ENCODE measurements at regions not wholly inside any gene's neighbourhood (a gene's known extent, or its start where the extent isn't known, plus 50 kb on each side); places are given as distances from the start of the nearest gene placed in this dataset.
"Not testable (repeated sequence)": the region's sequence is repeated elsewhere in the genome, so short reads cannot be mapped to it uniquely, and the experiment has no call there.

- Histone ChIP-seq H3K4me2 (no peak overlapping the region), H3F3A (replicated peaks; ENCODE audit: insufficient read depth) (no peaks in the 10 kb centered on the region), H3K27ac (ENCODE audit: low read depth in 2 of 2, low read length in 1 of 2) (no peak overlapping the region), H3K79me2 (ENCODE audit: insufficient read depth) (no peaks in the 10 kb centered on the region), H4K20me1 (ENCODE audit: insufficient read depth) (no peaks in the 10 kb centered on the region), H3K9ac (no peak overlapping the region), H3K36me3 (replicated peaks in 1 of 2; ENCODE audit: control insufficient read depth in 1 of 2, insufficient read depth in 2 of 2, low read length in 1 of 2) (no peaks in the 10 kb centered on the region), H3K9me3 (no peaks in the 10 kb centered on the region), H2AFZ (ENCODE audit: low read depth) (no peak overlapping the region), H3K27me3 (ENCODE audit: insufficient read depth) (no peaks in the 10 kb centered on the region), H3K4me1 (ENCODE audit: control insufficient read depth in 1 of 2, insufficient read depth in 2 of 2, low read depth in 1 of 2, low read length in 1 of 2) (no peaks in the 10 kb centered on the region), H3K4me3 (ENCODE audit: low read depth in 2 of 2, low read length in 1 of 2) (no peak overlapping the region), H3K9me2 (no peaks in the 10 kb centered on the region)
- ChIA-PET POLR2A (no interaction called here), CTCF (no interaction called here)
- TF ChIP-seq FOXM1 (IDR thresholded peaks at IDR 0.05; ENCODE audit: low read depth) (no peak), NFIC (IDR thresholded peaks at IDR 0.05; ENCODE audit: borderline replicate concordance) (no peak), USF2 (IDR thresholded peaks at IDR 0.05; ENCODE audit: borderline replicate concordance, low read depth, low read length) (no peak), NRF1 (IDR thresholded peaks at IDR 0.05; ENCODE audit: low read depth, low read length) (no peak), SMC3 (IDR thresholded peaks at IDR 0.05; ENCODE audit: low read depth, low read length) (no peak), FOXJ3 (CRISPR knock-in tag; IDR thresholded peaks at IDR 0.05) (no peak), TAF1 (IDR thresholded peaks at IDR 0.05; ENCODE audit: borderline replicate concordance, low read depth, low read length) (no peak)
- DNase-seq = no peak
- 89% methylated on average over 21 of the region's 30 CpGs for WGBS (ENCODE audit: low lambda C conversion rate)
Measured at GRCh38 chr11:71774603-71775222, 58.3 kb upstream of the DEFB108B start.

GRCh38 chr11:71780116-71780515 lies 52.9 kb upstream of the DEFB108B start:
- H3K27me3 ChIP-seq (ENCODE audit: insufficient read depth); H3K4me1 ChIP-seq (ENCODE audit: control insufficient read depth in 1 of 2, insufficient read depth in 2 of 2, low read depth in 1 of 2, low read length in 1 of 2); H3K36me3 ChIP-seq (replicated peaks in 1 of 2; ENCODE audit: control insufficient read depth in 1 of 2, insufficient read depth in 2 of 2, low read length in 1 of 2); H3K4me3 ChIP-seq (ENCODE audit: low read depth in 2 of 2, low read length in 1 of 2); H4K20me1 ChIP-seq (ENCODE audit: insufficient read depth); POLR2A ChIA-PET; H3K9ac ChIP-seq; H3F3A ChIP-seq (replicated peaks; ENCODE audit: insufficient read depth); H3K79me2 ChIP-seq (ENCODE audit: insufficient read depth); H3K4me2 ChIP-seq; H3K27ac ChIP-seq (ENCODE audit: low read depth in 2 of 2, low read length in 1 of 2); DNase-seq; H3K9me2 ChIP-seq; H3K9me3 ChIP-seq; H2AFZ ChIP-seq (ENCODE audit: low read depth): not testable (repeated sequence)
- CTCF ChIA-PET = interaction anchor here (1.0 to 1.2 kb wide), 2 partner anchors 9 to 200 kb away, joined by 3 read pairs; no protein-coding TSS in a partner anchor
- 73% methylated on average over 6 of the region's 6 CpGs for WGBS (ENCODE audit: low lambda C conversion rate)

- H3K9me3 ChIP-seq; H3K4me3 ChIP-seq (ENCODE audit: low read depth in 2 of 2, low read length in 1 of 2); H3K36me3 ChIP-seq (replicated peaks in 1 of 2; ENCODE audit: control insufficient read depth in 1 of 2, insufficient read depth in 2 of 2, low read length in 1 of 2); DNase-seq; H3K9me2 ChIP-seq; H3K4me1 ChIP-seq (ENCODE audit: control insufficient read depth in 1 of 2, insufficient read depth in 2 of 2, low read depth in 1 of 2, low read length in 1 of 2); POLR2A ChIA-PET; H2AFZ ChIP-seq (ENCODE audit: low read depth); H3K9ac ChIP-seq; H3K4me2 ChIP-seq; H3K27ac ChIP-seq (ENCODE audit: low read depth in 2 of 2, low read length in 1 of 2); H3K27me3 ChIP-seq (ENCODE audit: insufficient read depth); H3K79me2 ChIP-seq (ENCODE audit: insufficient read depth); H3F3A ChIP-seq (replicated peaks; ENCODE audit: insufficient read depth); H4K20me1 ChIP-seq (ENCODE audit: insufficient read depth): not testable (repeated sequence)
- 52% methylated on average over 6 of the region's 6 CpGs for WGBS (ENCODE audit: low lambda C conversion rate)
- CTCF ChIA-PET = interaction anchor here (1.0 kb wide), 1 partner anchor 201 kb away, joined by 3 read pairs; no protein-coding TSS in a partner anchor
Measured at GRCh38 chr11:71780771-71781170, 52.2 kb upstream of the DEFB108B start.

GRCh38 chr11:71781491-71781890 lies 51.5 kb upstream of the DEFB108B start:
- H3K4me3 ChIP-seq (ENCODE audit: low read depth in 2 of 2, low read length in 1 of 2); H4K20me1 ChIP-seq (ENCODE audit: insufficient read depth); H3K4me2 ChIP-seq; H3F3A ChIP-seq (replicated peaks; ENCODE audit: insufficient read depth); H3K36me3 ChIP-seq (replicated peaks in 1 of 2; ENCODE audit: control insufficient read depth in 1 of 2, insufficient read depth in 2 of 2, low read length in 1 of 2); H3K27me3 ChIP-seq (ENCODE audit: insufficient read depth); H3K79me2 ChIP-seq (ENCODE audit: insufficient read depth); H3K27ac ChIP-seq (ENCODE audit: low read depth in 2 of 2, low read length in 1 of 2); H3K9me2 ChIP-seq; H3K9me3 ChIP-seq; DNase-seq; H3K4me1 ChIP-seq (ENCODE audit: control insufficient read depth in 1 of 2, insufficient read depth in 2 of 2, low read depth in 1 of 2, low read length in 1 of 2); H3K9ac ChIP-seq; CTCF ChIA-PET; H2AFZ ChIP-seq (ENCODE audit: low read depth); POLR2A ChIA-PET: not testable (repeated sequence)
- 82% methylated on average over 5 of the region's 5 CpGs for WGBS (ENCODE audit: low lambda C conversion rate)

- H3K9me3 ChIP-seq; H4K20me1 ChIP-seq (ENCODE audit: insufficient read depth); H3K9me2 ChIP-seq; H3K4me1 ChIP-seq (ENCODE audit: control insufficient read depth in 1 of 2, insufficient read depth in 2 of 2, low read depth in 1 of 2, low read length in 1 of 2); H3K36me3 ChIP-seq (replicated peaks in 1 of 2; ENCODE audit: control insufficient read depth in 1 of 2, insufficient read depth in 2 of 2, low read length in 1 of 2); CTCF ChIA-PET; DNase-seq; H3F3A ChIP-seq (replicated peaks; ENCODE audit: insufficient read depth); POLR2A ChIA-PET; H3K4me2 ChIP-seq; H3K9ac ChIP-seq; H3K4me3 ChIP-seq (ENCODE audit: low read depth in 2 of 2, low read length in 1 of 2); H3K27ac ChIP-seq (ENCODE audit: low read depth in 2 of 2, low read length in 1 of 2); H2AFZ ChIP-seq (ENCODE audit: low read depth); H3K79me2 ChIP-seq (ENCODE audit: insufficient read depth); H3K27me3 ChIP-seq (ENCODE audit: insufficient read depth): not testable (repeated sequence)
- 91% methylated on average over 13 of the region's 13 CpGs for WGBS (ENCODE audit: low lambda C conversion rate)
Measured at GRCh38 chr11:71782229-71782861, 50.7 kb upstream of the DEFB108B start.

Data from SK-N-SH (cell line).